Smooth muscle cell (in vitro differentiated cells): ENCODE measurements at regions not wholly inside any gene's neighbourhood (a gene's known extent, or its start where the extent isn't known, plus 50 kb on each side); places are given as distances from the start of the nearest gene placed in this dataset.

Experiments used
- DNase-seq: peaks from one replicate; lab custom pipeline; 2025; ENCODE audit not compliant: unreplicated experiment; lab: John Stamatoyannopoulos, UW
- H2AFZ ChIP-seq: fragments of 200-600 bp; sonication (generic); 2 replicates; pipeline ENCODE4 v1.6.0; 2016; ENCODE audit warnings: antibody characterized with exemption, low read depth, mild to moderate bottlenecking
- H3F3A ChIP-seq: fragments of 200-600 bp; sonication (generic); 2 replicates; pipeline ENCODE4 v1.6.0; 2017; ENCODE audit warnings: antibody characterized with exemption, low read depth
- H3K27ac ChIP-seq: fragments of 200-600 bp; sonication (generic); 2 replicates; pipeline ENCODE4 v1.5.1; 2016; ENCODE audit warnings: low read depth, mild to moderate bottlenecking
- H3K27me3 ChIP-seq: fragments of 200-600 bp; sonication (generic); 2 replicates; pipeline ENCODE4 v1.6.1; 2016; ENCODE audit warnings: low read depth, mild to moderate bottlenecking
- H3K36me3 ChIP-seq: fragments of 200-600 bp; sonication (generic); 2 replicates; pipeline ENCODE4 v1.5.1; 2016; ENCODE audit warnings: low read depth
- H3K4me1 ChIP-seq: fragments of 200-600 bp; sonication (generic); 2 replicates; pipeline ENCODE4 v1.5.1; 2016; ENCODE audit warnings: low read depth
- H3K4me2 ChIP-seq: fragments of 200-600 bp; sonication (generic); 2 replicates; pipeline ENCODE4 v1.6.0; 2016; ENCODE audit warnings: mild to moderate bottlenecking
- H3K4me3 ChIP-seq: fragments of 200-600 bp; sonication (generic); 2 replicates; pipeline ENCODE4 v1.5.1; 2016; ENCODE audit warnings: mild to moderate bottlenecking
- H3K79me2 ChIP-seq: fragments of 200-600 bp; sonication (generic); 2 replicates; pipeline ENCODE4 v1.6.0; 2016; ENCODE audit warnings: low read depth, mild to moderate bottlenecking
- H3K9ac ChIP-seq: fragments of 200-600 bp; sonication (generic); 2 replicates; pipeline ENCODE4 v1.6.0; 2016; ENCODE audit warnings: low read depth
- H3K9me3 ChIP-seq: fragments of 200-600 bp; sonication (generic); replicated peaks from 2 replicates; pipeline ENCODE4 v1.5.1; 2016; ENCODE audit warnings: low read depth
- H4K20me1 ChIP-seq: fragments of 200-600 bp; sonication (generic); 2 replicates; pipeline ENCODE4 v1.6.0; 2016; ENCODE audit warnings: low read depth
- whole genome bisulfite sequencing: methylation state at CpG from one replicate; pipeline ENCODE4 v1.1.7; 2016; ENCODE audit warnings: low lambda C conversion rate; 5-methylcytosine and 5-hydroxymethylcytosine counted together
- TF ChIP-seq, protein P1 (sequence below): fragments of 200-600 bp; sonication (generic); IDR thresholded peaks from 2 replicates; pipeline ENCODE4 v1.5.1; 2017; ENCODE audit warnings: borderline replicate concordance, mild to moderate bottlenecking, antibody characterized with exemption; ENCODE audit not compliant: insufficient read depth, poor library complexity, severe bottlenecking

DNA sequence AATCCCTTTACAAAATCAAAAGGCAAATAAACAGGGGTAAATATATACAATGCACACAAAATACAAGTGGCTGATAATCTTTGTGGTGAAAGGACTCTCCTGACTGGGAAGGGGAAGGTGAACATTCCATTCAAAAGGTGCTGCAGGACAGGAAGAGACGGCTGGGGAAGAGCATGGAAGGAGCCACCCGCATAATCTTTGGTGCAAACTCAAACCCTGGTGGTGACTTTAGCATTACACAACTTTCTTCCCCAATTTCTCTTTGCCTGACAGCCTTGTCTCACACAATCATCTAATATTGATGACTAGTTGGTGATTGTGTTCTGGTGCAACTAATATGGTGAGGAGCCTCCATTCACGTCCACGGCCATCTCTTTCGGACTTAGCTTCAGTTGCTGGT is 117.0 kb upstream of the EGFR start:
- TF ChIP-seq, protein P1, sequence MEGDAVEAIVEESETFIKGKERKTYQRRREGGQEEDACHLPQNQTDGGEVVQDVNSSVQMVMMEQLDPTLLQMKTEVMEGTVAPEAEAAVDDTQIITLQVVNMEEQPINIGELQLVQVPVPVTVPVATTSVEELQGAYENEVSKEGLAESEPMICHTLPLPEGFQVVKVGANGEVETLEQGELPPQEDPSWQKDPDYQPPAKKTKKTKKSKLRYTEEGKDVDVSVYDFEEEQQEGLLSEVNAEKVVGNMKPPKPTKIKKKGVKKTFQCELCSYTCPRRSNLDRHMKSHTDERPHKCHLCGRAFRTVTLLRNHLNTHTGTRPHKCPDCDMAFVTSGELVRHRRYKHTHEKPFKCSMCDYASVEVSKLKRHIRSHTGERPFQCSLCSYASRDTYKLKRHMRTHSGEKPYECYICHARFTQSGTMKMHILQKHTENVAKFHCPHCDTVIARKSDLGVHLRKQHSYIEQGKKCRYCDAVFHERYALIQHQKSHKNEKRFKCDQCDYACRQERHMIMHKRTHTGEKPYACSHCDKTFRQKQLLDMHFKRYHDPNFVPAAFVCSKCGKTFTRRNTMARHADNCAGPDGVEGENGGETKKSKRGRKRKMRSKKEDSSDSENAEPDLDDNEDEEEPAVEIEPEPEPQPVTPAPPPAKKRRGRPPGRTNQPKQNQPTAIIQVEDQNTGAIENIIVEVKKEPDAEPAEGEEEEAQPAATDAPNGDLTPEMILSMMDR = no peak
- Histone ChIP-seq H3K9ac (no peak overlapping the region), H3F3A (no peaks in the 10 kb centered on the region), H2AFZ (no peak overlapping the region), H3K27me3 (no peaks in the 10 kb centered on the region), H3K4me3 (no peak overlapping the region), H3K79me2 (no peaks in the 10 kb centered on the region), H3K4me1 (no peaks in the 10 kb centered on the region), H3K9me3 (no peaks in the 10 kb centered on the region), H3K4me2 (no peak overlapping the region), H4K20me1 (no peaks in the 10 kb centered on the region), H3K36me3 (no peaks in the 10 kb centered on the region), H3K27ac (no peak overlapping the region)
- 94% methylated on average over 5 of the region's 5 CpGs for WGBS
- DNase-seq = no peak

DNA sequence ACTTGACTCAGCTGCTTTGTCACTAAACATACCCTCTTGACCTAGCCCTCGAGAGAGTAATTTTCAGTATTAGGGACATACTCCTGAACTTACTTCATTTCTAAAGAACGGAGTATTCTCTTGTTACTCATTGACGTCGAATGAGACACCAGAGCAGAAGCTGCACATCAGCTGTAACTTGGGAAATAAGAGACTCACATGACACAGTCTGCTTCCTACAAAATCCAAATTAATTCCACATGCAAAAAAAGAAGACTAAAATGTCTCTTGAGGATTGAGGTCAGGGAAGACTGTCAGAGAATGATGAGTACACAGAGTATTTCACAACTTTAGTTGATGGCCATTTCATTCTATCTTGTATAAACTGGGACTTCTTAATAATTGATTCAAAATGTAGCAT is 114.7 kb upstream of the EGFR start:
- Histone ChIP-seq H4K20me1 (no peaks in the 10 kb centered on the region), H3K79me2 (no peaks in the 10 kb centered on the region), H3K9me3 (no peaks in the 10 kb centered on the region), H3F3A (no peaks in the 10 kb centered on the region), H3K27me3 (no peaks in the 10 kb centered on the region), H2AFZ (no peak overlapping the region), H3K36me3 (no peaks in the 10 kb centered on the region), H3K9ac (no peak overlapping the region), H3K27ac (no peak overlapping the region), H3K4me1 (no peaks in the 10 kb centered on the region), H3K4me2 (no peak overlapping the region), H3K4me3 (no peak overlapping the region)
- TF ChIP-seq, protein P1 = no peak
- WGBS = 74% methylated on average over 4 of the region's 4 CpGs
- no peak for DNase-seq

DNA sequence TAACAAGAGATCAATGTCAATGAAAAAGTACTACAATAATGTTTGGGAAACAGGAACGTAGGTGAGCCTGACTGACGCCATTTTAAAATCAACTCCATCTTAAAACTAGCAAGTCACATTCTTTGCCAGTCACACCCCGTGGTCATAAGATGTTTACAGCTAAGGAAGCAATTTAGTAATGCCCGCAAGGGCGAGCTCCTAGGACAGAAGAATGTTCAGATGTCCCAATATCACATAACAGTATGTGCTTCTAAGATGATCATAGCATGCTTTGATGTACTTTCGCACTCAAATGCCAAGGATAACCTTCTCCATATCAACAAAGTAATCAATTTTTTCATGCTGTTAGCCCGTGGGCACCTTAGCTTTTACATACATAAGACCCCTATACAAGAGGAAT is 113.8 kb upstream of the EGFR start:
- H3K4me3 ChIP-seq = no peak overlapping the region
- H3K9ac ChIP-seq = no peak overlapping the region
- no peaks in the 10 kb centered on the region for H3K9me3 ChIP-seq
- no peaks in the 10 kb centered on the region for H3F3A ChIP-seq
- TF ChIP-seq, protein P1 = no peak
- no peaks in the 10 kb centered on the region for H3K36me3 ChIP-seq
- H3K27ac ChIP-seq = no peak overlapping the region
- H2AFZ ChIP-seq = no peak overlapping the region
- H3K4me2 ChIP-seq = no peak overlapping the region
- no peaks in the 10 kb centered on the region for H3K79me2 ChIP-seq
- H3K4me1 ChIP-seq = no peaks in the 10 kb centered on the region
- H3K27me3 ChIP-seq = no peaks in the 10 kb centered on the region
- no peak for DNase-seq
- no peaks in the 10 kb centered on the region for H4K20me1 ChIP-seq
- 90% methylated on average over 7 of the region's 7 CpGs for WGBS

DNA sequence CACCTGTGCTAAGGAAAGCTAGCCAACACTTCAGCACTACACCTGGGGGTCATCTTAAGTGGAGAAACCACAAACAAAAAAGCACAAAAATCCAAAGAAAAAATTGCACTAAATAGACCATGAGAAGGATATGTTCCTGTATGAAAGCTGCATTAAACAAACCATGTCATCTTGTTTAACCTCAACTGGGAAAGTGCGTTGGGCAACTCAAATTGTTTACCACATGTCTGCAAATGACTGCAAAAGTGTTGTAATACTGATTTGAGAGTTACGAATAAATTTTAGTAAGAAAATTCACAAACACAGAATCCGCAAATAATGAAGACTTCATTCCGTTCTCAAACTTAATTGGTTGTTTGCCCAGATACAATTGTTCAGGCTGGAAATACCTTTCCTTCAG is 111.9 kb upstream of the EGFR start:
- Histone ChIP-seq H3K9ac (no peak overlapping the region), H3K4me3 (no peak overlapping the region), H3K79me2 (no peaks in the 10 kb centered on the region), H4K20me1 (no peaks in the 10 kb centered on the region), H3K27ac (no peak overlapping the region), H3K27me3 (no peaks in the 10 kb centered on the region), H3F3A (no peaks in the 10 kb centered on the region), H3K36me3 (no peaks in the 10 kb centered on the region), H3K4me2 (no peak overlapping the region), H2AFZ (no peak overlapping the region), H3K4me1 (no peaks in the 10 kb centered on the region), H3K9me3 (no peaks in the 10 kb centered on the region)
- TF ChIP-seq, protein P1 = no peak
- WGBS = 92% methylated on average over 4 of the region's 4 CpGs
- no peak for DNase-seq
